ENCODE measurements at regions not wholly inside any gene's neighbourhood (a gene's known extent, or its start where the extent isn't known, plus 50 kb on each side); places are given as distances from the start of the nearest gene placed in this dataset.
A peak's percentile ranks its signal among the peaks of the same experiment; 100 is the strongest.

DNA sequence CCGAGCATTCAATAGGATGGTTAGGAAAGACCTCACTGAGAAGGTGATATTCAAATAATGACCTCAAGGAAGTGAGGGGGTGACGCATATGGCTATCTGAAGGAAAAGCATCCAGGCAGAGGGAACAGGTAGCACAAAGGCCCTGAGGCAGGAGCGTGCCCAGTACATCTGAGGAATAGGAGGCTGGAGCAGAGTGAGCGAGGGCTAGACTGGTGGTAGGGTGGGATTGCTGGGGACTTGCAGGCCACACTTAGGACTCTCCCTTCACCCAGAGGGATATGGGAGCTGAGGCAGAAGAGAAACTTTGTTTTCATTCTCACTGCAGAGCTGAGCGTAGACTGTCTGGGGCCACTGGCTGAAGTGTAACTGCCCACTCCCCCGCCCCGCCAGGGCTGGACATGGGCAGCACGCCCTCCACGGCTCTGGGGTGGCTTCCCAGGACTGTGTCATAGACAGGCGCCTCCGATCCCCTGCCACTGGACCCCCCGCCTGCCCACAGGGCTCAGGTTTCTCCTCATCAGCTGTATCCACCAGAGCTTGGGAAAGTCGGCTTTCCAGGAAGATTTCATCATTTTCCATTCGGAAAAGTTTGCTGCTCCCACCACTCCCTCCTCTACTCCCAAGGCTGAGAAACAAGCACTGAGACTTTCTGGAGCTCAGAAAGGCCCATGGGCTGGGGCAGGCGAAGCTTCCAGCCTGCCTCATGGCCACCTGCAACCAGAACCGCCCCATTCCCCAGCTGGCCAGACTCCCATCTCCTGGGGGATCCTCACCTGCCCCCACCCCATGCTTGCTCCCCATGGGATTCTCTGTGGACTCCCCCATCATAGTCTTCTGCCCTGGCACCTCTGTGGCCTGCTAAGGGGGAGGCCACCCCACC, 142.6 kb downstream of the MRPL14 start:
- Histone ChIP-seq H2AFZ (ENCODE audit: low read depth, low read length) (no peak overlapping the region), H3K9me3 (replicated peaks; ENCODE audit: control insufficient read depth, insufficient read depth, low read depth, low read length) (no peaks in the 10 kb centered on the region), H3K36me3 (ENCODE audit: control insufficient read depth, insufficient read depth, low read length) (no peaks in the 10 kb centered on the region), H3K4me3 (no peak overlapping the region), H3K4me2 (ENCODE audit: insufficient read depth, low read length) (no peak overlapping the region), H3K4me1 (replicated peaks in 1 of 2; ENCODE audit: control insufficient read depth in 2 of 2, insufficient read depth in 2 of 2, low read length in 2 of 2) (peaks cover 31 to 33% of the 10 kb centered on the region in 2 experiments), H3K9me1 (ENCODE audit: control insufficient read depth, insufficient read depth, low read length) (no peaks in the 10 kb centered on the region), H3K79me2 (ENCODE audit: control insufficient read depth, insufficient read depth, low read length) (no peaks in the 10 kb centered on the region), H3K27ac (ENCODE audit: extremely low read depth, low read depth, low read length) (no peak overlapping the region), H3K27me3 (ENCODE audit: control insufficient read depth in 2 of 2, insufficient read depth in 2 of 2, low read length in 2 of 2) (no peaks in the 10 kb centered on the region), H3K9ac (ENCODE audit: insufficient read depth in 1 of 2, low read depth in 2 of 2, low read length in 2 of 2) (peak overlapping the region in 1 of 2 experiments; percentile 31; a peak in 1 of 4 replicates), H4K20me1 (replicated peaks; ENCODE audit: control insufficient read depth, insufficient read depth, low read length) (no peaks in the 10 kb centered on the region)
- no TSS peak for BruUV-seq (replicated peaks)
- ATAC-seq (no peak), FAIRE-seq (no peak), DNase-seq (ENCODE audit: extremely low read depth in 1 of 4, low spot score in 3 of 4) (no peak)
- 75% methylated on average over 16 of the region's 16 CpGs for WGBS (ENCODE audit: insufficient coverage, low coverage, missing lambda C conversion rate)
- TF ChIP-seq ZNF561 (CRISPR knock-in tag; conservative IDR thresholded peaks at IDR 0.05) (no peak), ZNF217 (CRISPR knock-in tag; IDR thresholded peaks at IDR 0.05) (no peak), NR1H2 (CRISPR knock-in tag; IDR thresholded peaks at IDR 0.05) (no peak), NUFIP1 (IDR thresholded peaks at IDR 0.05; ENCODE audit: partially characterized antibody) (no peak), NCOA4 (IDR thresholded peaks at IDR 0.05; ENCODE audit: partially characterized antibody) (no peak), ESRRA (IDR thresholded peaks at IDR 0.05; ENCODE audit: borderline replicate concordance, low read depth) (no peak), TAL1 (IDR thresholded peaks at IDR 0.05) (no peak), ZNF24 (IDR thresholded peaks at IDR 0.05) (no peak), TCFL5 (CRISPR knock-in tag; conservative IDR thresholded peaks at IDR 0.05) (no peak), FOXO4 (CRISPR knock-in tag; IDR thresholded peaks at IDR 0.05) (no peak), ZFP1 (CRISPR knock-in tag; IDR thresholded peaks at IDR 0.05) (no peak), CTBP1 (IDR thresholded peaks at IDR 0.05; ENCODE audit: borderline replicate concordance) (no peak), XRCC4 (IDR thresholded peaks at IDR 0.05; ENCODE audit: extremely low read depth, insufficient read depth, insufficient read length) (no peak), NELFE (IDR thresholded peaks at IDR 0.05; ENCODE audit: insufficient read depth, insufficient read length) (no peak), RFX1 (IDR thresholded peaks at IDR 0.05) (no peak)
- TF ChIP-seq, protein P1, sequence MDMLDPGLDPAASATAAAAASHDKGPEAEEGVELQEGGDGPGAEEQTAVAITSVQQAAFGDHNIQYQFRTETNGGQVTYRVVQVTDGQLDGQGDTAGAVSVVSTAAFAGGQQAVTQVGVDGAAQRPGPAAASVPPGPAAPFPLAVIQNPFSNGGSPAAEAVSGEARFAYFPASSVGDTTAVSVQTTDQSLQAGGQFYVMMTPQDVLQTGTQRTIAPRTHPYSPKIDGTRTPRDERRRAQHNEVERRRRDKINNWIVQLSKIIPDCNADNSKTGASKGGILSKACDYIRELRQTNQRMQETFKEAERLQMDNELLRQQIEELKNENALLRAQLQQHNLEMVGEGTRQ (CRISPR knock-in tag; IDR thresholded peaks at IDR 0.05), result no peak
- TF ChIP-seq, protein P2, sequence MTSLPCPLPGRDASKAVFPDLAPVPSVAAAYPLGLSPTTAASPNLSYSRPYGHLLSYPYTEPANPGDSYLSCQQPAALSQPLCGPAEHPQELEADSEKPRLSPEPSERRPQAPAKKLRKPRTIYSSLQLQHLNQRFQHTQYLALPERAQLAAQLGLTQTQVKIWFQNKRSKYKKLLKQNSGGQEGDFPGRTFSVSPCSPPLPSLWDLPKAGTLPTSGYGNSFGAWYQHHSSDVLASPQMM (CRISPR knock-in tag; IDR thresholded peaks at IDR 0.05), result no peak
- intact Hi-C loops (cut with micrococcal nuclease) (no loop called here), in situ Hi-C loops (cut with MboI) (no loop called here)
- POLR2A ChIA-PET, result interaction anchor here (0.6 kb wide), 2 partner anchors 200 to 235 kb away, joined by 3 read pairs; no protein-coding TSS in a partner anchor
- CTCF ChIA-PET (ENCODE audit: low intra/inter-chr PET ratio), result no interaction called here

Measured in K562 (cell line).